ENCODE measurements at regions not wholly inside any gene's neighbourhood (a gene's known extent, or its start where the extent isn't known, plus 50 kb on each side); places are given as distances from the start of the nearest gene placed in this dataset.

DNA sequence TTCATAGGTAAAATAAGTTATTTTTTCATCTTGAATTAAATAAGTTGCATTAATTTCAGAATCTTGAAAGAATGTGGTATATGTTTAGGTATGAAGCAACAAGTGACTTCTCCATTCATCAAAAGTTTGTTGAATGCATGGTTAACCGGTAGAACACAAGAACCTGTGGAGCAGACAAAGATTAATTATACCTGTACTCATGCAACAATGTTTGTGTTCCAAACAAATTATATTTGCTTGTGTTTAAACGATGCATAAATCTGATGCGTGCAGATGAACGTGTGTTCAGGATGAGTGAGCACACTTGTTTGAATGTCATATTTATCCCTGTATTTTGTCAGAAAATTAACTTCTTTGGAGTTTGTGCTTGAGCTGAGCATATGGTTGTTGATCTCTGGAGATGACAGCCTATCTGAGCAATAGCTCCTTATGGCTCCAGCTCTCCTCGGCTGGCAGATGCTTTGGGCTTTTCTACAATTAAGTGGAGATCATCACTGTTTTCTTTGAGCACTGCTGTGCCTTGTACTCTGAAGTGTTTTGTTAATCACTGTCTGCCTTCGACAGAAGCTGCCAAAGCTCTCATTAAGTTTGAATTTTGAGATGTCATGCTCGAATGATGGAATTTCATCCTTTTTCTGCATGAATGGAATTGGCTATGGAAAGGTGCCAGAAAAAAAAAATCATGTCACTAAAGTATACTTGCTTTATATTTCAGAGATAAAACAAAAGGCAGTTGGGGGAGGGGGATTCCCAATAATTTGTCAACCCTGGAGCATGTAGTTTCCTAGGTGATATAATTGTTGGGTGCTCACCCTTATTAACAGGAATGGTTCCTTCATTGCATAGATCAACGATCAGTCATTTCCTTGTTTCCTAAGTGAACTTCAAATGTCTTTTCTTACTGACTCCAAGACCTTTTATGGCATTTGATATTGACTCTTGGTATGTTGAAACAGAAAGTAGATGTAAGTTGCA lies 502.5 kb upstream of the ARRDC3 start:
- DNase-seq (ENCODE audit: extremely low read depth in 1 of 11, low read depth in 9 of 11, low spot score in 4 of 11): no peak

DNA sequence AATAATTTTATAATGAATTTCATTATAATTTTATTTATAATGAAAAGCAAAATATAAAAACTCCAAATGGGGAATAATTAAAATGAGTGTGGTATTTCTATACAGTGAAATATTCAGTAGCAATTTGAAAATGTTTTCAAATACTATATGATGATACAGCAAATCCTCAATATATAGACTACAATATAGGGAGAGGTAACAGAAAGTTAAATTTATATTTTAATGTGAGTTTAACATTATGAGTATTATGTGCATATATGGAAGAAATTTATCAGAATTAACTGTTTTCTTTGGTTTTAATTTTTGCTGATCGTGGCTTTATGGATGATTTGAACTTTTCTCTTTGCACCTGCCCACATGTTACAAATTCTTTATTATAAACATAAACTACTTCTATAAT lies 500.9 kb upstream of the ARRDC3 start:
- DNase-seq (ENCODE audit: extremely low read depth in 1 of 11, low read depth in 9 of 11, low spot score in 4 of 11): no peak

DNA sequence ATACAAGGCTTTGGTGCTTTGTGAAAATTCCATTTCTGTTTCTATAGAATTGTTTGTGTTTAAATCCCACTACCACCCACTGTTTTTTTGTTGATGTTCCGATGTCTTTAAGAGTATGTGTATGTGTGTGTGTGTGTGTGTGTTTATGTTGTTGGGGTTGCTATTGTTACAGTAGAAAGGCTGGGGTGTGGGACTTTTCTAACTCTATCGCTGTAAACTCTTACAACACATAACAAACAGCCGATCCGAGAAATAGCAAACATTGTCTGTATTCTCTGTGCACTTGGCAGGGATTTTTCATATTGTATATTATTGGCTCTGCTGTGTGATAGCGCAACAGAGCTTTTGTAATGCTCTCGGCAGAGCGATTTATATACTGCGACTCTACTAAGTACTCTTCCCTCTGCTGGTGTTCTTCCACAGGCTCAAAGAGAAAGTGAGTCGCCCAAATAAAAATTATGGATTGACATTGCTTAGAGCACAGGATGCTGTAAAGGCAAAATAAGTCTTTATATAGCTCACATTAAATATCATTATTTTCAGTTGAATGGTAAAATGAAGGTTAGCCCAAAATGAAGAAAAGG lies 492.2 kb upstream of the ARRDC3 start:
- DNase-seq (ENCODE audit: extremely low read depth in 1 of 11, low read depth in 9 of 11, low spot score in 4 of 11): no peak

DNA sequence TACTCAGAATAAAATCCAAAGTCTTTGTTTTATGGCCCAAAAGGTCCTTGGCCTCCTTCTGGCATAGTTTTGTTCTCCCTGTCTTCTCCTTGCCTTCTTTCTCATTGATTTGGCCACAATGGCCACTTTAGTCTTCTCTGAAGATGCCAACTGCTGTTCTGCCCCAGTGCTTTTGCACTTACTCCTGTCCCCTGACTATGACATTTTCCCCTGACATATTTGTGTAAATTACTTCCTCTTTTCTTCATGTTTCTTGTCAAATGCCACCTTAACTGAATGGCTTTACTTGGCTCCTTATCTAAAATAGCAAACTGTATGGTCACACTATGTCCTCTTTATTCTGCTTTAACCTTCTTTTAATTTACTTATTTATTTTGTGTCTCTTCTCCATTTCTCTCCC lies 484.7 kb upstream of the ARRDC3 start:
- no peak for DNase-seq (ENCODE audit: extremely low read depth in 1 of 11, low read depth in 9 of 11, low spot score in 4 of 11)

DNA sequence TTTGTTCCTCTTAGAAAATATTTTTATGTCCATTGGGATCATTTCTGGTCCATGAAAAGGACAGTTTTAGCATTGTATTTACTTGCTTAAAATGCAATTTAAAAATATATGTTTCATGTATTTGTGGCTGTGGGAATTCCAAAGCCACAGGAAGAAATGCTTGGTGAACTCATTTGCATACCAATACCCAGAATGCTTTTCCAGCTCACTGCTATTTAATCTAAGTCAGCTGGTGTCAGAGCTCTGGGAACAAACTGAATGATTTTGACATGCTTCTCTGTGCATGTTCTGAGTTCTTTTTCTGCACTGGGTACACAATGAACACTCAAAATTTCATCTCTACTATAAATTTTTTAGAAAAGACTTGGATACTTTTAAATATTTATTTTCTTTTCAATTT lies 482.8 kb upstream of the ARRDC3 start:
- no peak for DNase-seq (ENCODE audit: extremely low read depth in 1 of 11, low read depth in 9 of 11, low spot score in 4 of 11)

DNA sequence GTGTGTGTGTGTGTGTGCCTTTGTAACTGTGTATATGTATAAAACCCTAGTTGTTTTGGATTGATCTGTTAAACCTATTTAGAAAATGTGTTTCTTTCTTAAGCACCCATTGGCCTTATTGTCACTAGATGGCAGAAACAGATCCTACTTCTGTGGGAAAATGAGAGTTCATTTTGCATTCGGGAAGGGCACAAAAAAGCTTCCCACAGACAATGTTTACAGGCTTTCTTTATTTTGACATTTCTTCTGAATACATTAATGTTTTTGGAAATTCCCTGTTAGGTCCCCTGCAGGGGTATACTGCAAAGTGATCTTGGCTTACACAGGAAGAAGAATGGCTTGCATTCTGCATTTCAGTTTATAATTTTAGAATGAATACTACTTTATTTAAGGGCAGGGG lies 481.8 kb upstream of the ARRDC3 start:
- no peak for DNase-seq (ENCODE audit: extremely low read depth in 1 of 11, low read depth in 9 of 11, low spot score in 4 of 11)

DNA sequence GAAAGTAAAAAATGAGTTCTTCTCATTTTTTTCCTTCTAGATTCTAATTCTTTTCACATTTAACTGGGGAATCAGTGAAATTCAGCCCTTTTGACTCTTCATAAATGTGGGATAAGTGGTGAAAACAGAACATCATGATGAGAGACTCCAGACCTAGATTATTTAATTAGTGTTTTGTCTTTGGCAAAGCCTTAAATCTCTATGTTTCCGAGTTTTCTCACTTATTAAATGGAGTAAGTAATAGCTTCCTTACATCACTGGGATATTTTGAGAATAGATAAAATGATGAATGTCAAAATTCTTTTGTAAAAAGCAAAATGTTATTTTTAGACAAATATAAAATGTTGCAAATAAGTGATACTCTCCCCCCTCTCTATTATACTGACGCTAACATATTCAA lies 468.6 kb upstream of the ARRDC3 start:
- DNase-seq (ENCODE audit: extremely low read depth in 1 of 11, low read depth in 9 of 11, low spot score in 4 of 11): no peak

DNA sequence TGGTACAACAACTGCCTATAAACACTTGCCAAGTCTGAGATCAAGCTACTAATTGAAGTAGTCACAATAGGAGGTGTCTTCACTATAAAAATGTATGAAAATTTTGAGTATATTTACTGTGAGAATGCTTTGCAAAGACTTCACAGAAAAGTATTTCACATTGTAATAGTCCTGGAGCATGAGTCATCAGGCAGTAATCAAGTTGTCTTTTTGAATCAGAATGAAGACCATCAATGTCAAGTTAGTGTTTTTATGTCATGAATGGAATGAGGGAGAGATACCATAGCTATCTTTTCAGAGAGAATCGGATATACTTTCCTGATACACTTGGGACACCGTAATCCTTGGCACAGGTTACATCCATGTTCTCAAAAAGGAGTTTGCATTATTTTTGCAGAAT lies 466.9 kb upstream of the ARRDC3 start:
- no peak for DNase-seq (ENCODE audit: extremely low read depth in 1 of 11, low read depth in 9 of 11, low spot score in 4 of 11)

DNA sequence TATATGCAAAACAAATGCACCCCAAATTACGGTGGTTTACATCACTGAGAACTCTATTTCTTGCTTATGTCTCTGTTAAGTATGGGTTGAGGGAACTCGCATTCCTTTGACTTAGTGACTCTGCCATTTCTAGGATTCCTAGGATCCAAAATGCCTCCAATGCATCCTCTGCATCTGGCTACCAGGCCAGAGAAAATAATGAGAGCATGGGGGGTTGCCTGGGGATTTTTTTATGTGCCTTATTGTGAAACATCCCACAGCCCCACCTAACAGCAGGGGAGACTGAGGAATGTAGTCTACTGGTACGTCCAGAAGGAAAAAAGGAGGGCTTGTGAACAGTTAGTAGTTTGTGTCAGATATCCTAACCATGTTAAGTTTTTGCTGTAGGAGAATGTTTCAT lies 466.0 kb upstream of the ARRDC3 start:
- no peak for DNase-seq (ENCODE audit: extremely low read depth in 1 of 11, low read depth in 9 of 11, low spot score in 4 of 11)

DNA sequence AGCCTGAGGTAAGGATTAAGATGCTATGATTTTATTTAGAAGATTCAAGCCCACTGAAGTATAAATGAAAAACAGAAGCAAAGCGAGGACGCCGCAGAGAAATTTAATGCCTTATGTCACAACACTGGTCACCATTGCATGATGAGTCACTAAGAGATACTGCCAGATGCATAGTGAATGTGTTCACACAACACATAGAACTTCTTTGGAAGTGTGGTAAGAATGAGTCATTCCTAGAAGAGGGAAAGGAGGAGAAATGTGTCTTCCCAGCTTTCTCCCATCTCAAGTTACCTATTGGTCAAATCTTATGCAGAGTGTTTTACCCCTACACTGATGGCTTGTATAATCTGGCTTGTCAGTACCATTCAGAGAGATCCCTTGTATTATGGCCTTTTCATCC lies 465.3 kb upstream of the ARRDC3 start:
- DNase-seq (ENCODE audit: extremely low read depth in 1 of 11, low read depth in 9 of 11, low spot score in 4 of 11): no peak

DNA sequence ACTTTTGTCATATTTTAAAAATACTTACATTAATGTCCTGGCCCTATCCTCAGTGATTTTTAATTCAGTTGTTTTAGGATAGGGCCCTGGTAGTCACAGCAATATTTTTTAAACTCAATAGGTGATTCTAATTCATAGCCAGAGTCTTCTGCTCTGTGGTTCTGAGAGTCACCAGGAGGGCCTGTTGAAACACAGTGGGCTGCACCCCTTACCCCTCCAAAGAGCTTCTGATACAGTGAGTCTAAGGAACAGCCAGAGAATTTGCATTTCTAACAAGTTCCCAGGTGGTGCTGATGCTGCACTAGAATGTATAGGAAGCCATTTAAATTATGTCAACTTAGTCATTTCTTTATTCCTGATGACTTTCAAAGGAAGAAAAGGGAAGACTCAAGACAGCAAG lies 458.3 kb upstream of the ARRDC3 start:
- no peak for DNase-seq (ENCODE audit: extremely low read depth in 1 of 11, low read depth in 9 of 11, low spot score in 4 of 11)

DNA sequence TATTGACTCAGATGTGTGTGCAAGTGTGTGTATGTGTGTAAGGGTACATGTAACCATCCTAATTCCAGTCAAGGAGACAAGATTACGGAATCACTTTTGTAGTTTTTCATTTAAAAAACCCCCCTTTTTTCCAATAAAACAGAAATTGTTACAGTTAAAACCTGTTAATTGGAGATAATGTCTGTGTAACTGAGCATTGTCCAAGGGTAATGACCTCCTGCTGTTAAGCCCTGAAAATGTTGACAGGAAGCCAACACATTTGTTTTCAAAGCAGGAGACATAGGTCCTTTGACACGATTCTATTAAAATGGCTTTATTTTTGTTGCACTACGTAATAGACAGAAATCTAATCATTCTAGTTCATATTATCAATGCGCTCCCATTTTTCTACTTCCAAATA lies 457.3 kb upstream of the ARRDC3 start:
- DNase-seq (ENCODE audit: extremely low read depth in 1 of 11, low read depth in 9 of 11, low spot score in 4 of 11): no peak

DNA sequence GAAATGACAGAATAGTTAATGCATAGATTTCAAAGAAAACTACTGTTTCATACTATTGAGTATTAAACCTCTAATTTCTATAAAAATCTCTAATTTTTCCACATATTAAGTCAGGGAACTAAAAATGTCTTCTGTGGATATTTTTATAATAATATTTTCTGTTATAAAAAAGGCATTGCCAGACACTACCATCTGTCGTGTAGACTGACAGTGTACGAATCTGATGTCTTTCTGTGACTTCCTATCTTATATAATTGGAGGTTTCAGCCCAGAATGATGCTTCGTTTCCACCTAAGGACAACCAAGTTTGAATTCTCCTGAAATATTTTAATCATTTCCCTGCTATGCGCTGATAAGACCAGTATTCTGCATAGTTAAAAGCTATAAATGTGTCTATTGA lies 456.6 kb upstream of the ARRDC3 start:
- no peak for DNase-seq (ENCODE audit: extremely low read depth in 1 of 11, low read depth in 9 of 11, low spot score in 4 of 11)

DNA sequence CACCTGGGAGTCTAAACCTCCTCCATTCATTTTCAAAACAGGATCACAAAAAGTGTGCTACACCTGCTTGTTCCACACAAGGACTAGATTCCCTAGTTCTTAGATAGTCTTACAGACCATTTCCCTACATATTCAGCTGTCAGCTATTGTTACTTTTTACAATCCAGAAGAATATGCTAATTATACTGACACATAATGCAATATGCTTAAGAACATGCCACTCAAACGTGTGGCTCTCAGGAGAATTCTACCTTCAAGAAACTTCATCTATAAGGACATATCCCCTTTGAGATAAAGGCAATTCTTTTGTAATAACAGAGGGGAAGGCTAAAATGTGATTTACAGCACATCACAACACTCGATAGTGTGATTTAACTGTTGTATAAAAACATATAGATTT lies 456.1 kb upstream of the ARRDC3 start:
- no peak for DNase-seq (ENCODE audit: extremely low read depth in 1 of 11, low read depth in 9 of 11, low spot score in 4 of 11)

DNA sequence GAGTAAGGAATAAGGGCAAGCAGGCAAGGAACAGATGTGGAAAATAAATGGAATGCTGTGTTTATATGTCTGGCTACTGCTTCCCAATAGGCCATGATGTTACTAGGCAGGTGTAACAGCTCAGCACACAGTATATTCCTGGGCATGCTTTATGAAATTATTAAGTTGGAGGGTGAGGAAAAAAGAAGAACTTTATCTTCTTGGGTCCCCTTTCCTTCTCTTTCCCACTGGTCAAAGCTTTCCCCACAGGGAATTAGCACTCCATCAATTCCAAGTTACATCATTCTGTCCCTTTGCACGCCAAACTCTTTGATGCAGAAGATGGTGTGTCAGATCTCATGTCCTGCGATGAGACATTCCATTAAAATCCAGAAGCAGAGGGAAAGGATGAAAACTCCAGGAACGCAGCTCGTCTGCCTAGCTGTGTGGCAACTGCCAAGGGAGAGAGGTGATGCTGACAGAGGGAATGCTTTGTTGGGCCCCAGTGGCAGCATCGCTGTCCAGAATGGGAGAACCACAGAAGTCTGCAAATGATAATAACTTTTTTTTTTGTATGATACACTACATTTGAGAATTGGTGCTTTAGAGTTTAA lies 447.3 kb upstream of the ARRDC3 start:
- DNase-seq (ENCODE audit: extremely low read depth in 1 of 11, low read depth in 9 of 11, low spot score in 4 of 11): no peak

DNA sequence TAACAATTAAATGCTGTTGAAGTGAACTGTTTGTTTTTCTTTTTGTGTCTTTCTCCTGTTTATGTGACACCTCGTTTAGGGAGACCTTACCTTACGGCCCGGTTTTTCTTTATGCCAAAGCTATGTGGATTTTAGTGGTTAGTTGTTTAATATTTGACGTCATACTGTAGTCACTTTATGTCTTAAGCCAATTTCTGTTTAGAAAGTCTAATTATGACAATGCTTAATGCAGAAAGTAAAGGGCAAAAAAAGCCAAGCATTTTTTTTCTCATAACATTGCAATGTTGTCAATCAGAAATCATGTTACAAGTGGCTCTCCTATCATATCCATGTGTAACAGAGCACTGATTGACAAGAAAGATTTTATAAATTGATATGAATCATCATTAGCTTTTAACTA lies 442.5 kb upstream of the ARRDC3 start:
- no peak for DNase-seq (ENCODE audit: extremely low read depth in 1 of 11, low read depth in 9 of 11, low spot score in 4 of 11)

DNA sequence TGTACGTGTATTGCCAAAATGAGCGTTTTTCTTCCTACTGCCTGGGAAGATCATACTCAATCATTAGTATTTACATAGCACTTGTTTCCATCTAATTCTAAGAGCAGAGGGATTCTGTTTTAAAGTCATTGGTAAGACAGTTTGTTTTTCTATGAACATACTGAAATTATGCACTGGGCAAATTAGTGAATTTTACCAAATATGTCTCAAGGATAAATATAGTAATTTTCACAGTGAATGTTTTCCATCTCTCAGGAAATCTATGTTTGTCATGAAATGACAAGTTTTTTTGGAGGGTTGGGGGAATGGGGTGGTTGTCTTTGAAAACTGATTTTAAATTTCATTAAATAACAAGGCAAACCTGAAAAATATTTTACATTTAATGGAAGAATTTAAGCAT lies 441.3 kb upstream of the ARRDC3 start:
- DNase-seq (ENCODE audit: extremely low read depth in 1 of 11, low read depth in 9 of 11, low spot score in 4 of 11): no peak

DNA sequence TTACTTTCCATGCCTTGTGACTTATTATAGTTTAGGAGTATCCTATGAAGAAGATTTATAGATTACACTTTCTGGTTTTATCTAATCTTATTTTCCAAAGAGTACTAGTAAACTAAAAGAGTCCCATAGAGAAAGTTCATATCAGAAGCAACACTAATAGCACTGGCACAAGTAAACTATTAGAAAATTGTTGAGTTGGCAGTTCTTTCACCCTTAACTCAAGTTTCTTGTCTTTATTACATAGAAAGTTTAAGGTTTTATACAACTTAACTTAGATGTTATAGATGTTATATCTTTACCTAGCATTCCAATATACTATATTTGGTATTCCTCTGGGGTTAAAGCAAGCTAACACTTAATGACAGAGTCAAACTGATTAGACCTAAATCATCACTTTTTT lies 437.8 kb upstream of the ARRDC3 start:
- DNase-seq (ENCODE audit: extremely low read depth in 1 of 11, low read depth in 9 of 11, low spot score in 4 of 11): no peak

DNA sequence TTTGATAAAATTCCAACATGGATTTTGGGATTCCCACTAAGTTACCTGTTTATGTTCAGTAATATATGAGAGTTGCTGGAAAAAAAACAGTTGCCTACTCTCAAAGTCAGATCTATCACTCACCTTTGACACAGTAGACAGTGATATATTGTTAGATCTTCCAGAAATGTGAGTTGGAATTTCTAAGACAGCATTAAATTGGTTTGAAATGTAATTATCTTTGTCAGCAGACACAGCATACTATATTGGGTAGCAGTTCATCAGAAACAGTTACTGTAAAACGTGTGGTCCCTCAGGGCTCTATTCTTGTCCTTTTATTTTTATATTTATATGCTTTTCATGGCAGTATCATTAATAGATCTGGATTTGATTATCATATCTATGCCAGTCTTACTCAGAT lies 433.6 kb upstream of the ARRDC3 start:
- DNase-seq (ENCODE audit: extremely low read depth in 1 of 11, low read depth in 9 of 11, low spot score in 4 of 11): no peak

DNA sequence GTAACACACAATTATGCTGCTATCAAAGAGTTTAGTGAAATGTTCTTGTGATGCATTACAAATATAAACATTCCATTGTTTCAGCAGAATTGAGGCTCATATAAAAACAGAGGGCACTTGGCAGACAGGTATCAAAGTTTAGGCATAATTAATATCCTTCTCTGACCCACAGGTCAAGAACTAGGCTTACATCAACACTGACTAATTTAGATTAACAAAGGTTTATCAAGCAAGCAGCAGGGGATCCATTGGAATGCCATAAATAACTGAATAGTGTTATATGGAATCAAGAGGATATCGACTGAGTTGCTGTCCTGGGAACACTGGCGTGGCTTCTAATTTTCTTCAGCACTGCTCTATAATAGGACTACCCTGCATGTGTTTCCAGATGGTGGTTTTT lies 414.5 kb upstream of the ARRDC3 start:
- no peak for DNase-seq (ENCODE audit: extremely low read depth in 1 of 11, low read depth in 9 of 11, low spot score in 4 of 11)

Measured in renal cortex interstitium (tissue), 11 donors.